ENCODE measurements at regions not wholly inside any gene's neighbourhood (a gene's known extent, or its start where the extent isn't known, plus 50 kb on each side); places are given as distances from the start of the nearest gene placed in this dataset.

DNA sequence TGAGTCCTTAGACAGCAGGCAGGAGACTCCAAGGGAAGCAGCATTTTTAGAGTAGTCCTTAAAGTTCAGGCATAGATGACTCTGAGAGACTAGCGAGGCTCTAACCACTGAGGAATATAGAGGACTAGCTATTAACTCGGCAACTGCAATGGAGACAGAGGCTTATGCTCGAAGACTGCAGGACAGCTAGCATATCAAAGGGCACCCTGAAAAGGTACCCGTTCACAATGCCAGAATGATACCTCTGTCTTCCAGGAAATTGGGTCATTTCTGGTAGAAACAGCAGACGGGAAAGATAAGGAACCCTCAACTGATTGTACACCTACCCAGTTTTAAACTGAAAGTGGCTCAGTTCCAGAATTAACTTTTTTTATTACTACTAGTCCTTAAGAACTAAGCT lies 1204.0 kb upstream of the ZEB2 start:
- no peak for DNase-seq

DNA sequence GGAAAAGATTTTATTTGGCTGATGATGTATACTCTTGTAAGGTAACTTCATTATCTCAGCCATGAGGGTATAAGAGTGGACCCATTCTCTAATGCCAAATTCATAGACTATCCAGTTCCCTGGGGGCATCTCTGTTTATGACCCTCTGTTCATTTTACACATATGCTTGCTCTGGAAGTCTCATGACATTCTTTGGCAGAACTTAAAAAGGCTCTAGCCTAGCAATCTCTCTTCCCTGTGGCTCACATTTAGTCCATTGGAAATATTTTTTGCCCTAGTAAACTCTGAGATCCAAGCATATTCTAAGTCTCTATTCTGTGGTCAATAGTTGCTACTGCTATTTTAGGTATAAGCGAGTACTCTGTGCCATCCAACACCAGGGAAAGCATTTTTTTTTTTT lies 1201.8 kb upstream of the ZEB2 start:
- no peak for DNase-seq

DNA sequence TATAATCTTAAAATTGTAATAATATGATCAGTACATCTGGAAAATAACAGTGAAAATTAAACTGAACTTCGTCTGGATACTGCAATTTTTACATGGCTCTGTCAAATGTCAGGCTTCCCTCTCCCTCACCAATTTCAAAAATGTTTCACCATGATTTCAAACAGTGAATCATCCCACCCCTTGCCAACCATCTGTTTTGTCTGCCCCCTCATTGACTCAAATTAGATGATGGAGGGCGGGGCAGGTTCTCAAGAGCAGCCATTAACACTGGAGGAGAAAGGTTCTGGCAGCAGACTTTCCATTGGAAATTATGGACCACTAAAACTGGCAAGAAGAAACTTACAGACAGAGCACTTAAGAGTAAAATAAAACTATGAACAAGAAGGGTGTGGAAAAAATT lies 1195.7 kb upstream of the ZEB2 start:
- no peak for DNase-seq

DNA sequence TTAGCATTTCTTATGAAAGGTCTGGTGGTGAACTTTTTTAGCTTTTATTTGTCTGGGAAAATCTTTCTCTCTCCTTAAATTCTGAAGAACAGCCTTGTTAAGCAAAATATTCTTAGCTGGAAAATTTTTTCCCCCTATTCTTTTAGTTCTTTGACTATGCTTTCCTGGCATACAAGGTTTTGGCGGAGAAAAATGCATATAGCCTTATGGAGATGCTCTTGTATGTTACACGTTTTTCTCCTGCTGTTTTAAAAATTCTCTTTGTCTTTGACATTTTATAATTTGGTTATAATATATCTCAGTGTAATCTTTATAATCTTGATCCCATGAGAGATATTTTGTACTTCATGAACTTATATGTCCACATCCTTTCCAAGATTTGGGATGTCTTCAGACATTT lies 1190.4 kb upstream of the ZEB2 start:
- no peak for DNase-seq

DNA sequence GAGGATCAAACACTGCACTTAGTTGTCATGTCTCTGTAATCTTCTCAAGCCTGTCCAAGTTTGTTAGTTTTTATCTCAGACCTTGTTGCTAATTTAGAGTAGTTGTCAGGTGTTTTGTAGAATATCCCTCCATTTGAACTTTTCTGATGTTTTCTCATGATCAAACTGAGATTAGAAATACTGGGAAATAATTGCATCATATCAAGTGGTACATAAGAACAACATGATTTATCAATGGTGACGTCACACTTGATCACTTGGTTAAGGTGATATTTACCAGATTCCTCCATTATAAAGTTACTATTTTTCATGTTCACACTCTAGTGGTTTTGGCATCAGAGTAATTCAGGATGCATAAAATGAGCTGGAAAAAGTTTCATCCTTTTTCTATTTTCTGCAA lies 1182.4 kb upstream of the ZEB2 start:
- no peak for DNase-seq

DNA sequence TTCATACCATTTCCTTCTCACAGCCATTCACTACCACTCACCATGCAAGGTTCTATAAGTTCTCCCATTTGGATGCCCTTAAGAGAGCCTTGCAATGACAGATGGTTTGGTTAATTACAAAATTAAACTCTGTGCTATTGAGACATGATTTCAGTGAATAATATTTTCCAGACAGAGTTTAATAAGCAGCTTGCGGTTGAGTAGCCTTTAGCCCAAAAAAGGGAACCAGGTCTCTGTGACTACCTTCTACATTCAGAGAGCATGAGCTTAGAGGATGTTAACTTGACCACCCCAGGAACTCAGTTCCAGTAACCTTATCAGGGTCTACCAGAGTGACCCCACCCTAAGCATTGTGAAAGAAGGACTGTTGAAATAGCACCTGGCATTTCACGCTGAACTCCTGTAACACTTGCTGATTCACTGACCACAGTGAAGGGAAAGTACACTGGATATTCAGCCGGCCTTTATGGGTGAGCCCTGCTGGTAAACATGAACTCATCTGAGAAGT lies 1173.1 kb upstream of the ZEB2 start:
- peak; percentile 85 to 94 for DNase-seq

DNA sequence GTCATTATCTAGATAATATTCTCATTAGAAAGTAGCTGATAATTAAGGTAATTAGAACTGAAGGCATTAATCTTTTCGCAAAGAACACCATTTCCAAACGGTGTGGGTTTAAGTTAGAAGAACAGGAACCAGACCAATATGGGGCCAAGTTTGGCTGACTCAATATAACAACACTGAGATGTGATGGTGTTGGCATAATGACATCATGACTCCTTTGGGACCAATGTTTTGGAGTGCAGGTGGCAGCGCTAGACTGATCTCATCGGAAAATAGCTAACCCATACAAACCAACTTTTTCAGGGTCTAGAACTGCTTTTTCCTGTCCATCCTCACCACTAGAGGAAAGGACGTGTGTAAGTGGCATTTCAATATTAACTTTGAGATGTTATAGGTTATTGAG lies 1171.7 kb upstream of the ZEB2 start:
- DNase-seq: no peak

DNA sequence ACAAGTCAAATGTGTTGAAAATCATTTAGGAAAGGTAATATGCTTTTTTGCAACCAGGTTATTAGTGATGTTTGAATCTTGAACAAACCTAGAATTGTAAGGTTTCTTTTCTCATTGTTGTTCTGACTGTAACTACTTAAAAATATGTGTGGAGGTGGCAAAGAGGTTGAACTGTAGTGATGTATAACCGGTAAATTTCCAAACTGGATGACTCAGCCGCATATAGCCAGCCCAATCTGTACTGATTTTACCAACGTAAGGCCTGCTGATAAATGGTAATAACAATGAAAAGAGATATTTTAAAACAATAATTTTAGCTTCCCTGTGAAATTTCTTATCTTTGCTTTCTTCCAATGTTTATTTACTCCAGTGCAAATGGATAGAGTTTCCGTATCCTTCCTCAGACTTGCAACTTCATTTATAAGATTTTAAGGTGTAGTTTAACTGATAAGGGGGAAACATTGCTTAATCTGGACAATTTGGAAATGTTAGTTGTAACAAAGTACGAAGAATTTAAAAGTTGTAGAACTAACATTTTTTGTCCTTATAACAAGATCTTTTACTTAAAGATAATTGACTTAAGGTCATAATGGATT lies 1170.4 kb upstream of the ZEB2 start:
- DNase-seq: peak in 1 of 2 donors; percentile 13

DNA sequence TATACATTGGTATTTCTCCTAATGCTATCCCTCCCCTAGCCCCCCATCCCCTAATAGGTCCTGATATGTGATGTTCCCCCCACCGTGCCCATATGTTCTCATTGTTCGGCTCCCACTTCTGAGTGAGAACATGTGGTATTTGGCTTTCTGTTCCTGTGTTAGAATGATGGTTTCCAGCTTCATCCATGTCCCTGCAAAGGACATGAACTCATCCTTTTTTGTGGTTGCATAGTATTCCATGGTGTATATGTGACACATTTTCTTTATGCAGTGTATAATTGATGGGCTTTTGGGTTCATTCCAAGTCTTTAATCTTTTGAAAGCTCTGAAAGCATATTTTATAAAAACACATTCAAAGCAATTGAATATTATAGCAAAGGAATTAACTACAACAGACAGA lies 1169.4 kb upstream of the ZEB2 start:
- DNase-seq: no peak

DNA sequence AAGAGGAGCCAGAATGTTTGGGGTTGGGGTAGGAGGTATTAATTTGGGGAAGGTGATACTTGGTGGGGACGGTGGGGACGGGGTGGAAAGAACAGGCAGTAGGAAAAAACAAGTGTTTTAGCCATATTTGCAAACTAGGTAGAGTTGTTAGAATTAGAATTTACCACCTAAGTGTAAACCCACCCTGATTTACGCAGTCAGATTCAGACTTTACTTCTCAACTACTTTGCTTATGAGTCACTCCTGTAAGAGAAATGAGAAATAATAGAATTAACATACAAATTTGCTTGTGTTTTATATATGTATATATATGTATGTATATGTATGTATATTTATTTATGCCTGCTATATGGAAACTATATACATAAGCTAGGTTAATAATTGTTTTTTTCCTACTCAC lies 1168.2 kb upstream of the ZEB2 start:
- DNase-seq: no peak

DNA sequence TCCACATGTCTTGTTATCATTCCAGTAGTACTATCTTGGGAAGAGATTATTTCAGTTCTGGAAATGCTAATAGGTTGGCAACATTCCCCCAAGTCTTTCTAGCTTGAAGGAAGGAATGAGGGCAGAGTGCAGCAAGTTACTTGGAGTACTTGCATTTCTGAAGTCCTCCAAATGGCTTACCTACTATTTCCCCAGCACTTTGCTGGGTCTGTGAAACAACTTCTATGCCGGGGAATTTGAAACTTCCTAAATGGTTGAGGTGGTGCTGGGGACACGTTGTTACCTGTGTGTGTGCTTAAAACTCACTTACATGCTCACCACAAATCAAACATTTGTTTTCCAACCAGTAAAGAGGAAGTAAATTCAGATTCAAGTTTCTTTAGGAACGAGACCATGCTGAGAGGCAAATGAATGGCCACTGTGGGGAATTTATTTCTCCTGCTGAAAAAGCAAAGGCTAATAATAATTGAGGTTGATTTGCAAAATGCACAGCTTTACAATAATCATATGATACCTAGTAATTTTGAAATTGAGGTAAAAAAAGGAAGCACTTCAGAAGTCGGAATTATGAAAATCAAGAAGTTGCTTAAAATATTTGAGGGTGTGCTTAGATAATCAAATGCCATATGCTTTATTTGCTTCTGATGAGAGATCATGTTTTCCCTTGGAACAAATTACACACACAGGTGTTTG lies 1167.7 kb upstream of the ZEB2 start:
- DNase-seq: peak; percentile 55 to 76

DNA sequence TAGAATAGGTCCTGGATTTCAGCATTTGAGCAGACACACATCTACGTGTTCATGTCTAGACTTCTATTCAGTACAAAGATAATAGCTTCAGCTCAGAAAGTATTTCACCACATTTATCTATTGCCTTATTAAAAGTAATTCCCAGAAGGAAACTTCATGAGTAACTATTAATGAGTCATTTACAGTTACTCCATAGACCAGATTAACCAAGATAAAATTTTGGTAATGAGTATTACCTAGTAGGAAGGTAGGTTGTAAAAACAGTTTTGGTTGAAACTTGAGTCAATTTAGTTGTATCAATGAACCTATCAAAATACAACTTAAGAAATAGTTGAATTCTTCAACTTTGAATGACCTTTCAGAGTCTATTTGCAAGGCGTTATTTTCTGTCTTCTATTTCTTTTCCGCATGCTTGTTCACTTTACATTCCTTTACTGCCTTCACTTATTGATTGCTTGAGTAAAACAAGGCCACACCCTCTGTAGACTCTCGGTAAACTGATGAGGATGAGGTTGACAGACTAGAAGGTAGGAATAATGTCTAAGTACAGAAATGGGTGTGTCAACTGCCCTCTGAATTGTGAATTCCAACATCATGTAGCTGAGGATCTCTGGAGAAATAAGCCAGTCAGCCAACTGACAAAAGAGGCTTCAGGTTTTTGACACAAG lies 1165.6 kb upstream of the ZEB2 start:
- DNase-seq: peak; percentile 12 to 36

DNA sequence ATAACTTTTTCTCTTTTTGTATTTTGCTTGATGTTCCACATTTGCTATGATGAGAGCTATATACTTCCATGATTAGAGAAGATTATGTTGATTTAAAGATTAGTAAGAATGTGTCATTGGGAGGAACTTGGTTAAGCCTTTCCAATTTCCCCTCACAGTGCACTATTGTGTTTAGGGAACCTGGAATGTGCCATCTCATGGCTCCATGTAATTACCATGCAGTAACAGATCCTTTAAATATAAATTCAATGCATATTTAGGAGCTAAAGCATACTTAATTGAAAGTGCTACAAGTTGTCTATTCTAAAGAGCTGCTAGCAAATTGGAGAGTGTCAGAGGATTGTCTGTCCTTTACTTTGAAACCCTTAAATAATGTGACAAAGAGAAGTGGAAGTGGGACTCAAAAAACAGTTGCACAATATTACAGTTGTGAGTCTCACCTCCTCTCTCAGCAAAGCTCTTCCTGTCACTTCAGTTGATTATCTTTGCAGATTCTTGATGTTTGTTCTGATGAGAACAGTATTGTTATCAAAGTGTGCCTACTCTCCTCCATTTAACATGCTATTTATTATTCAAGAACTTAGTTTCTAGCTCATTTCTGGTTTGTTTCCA lies 1162.7 kb upstream of the ZEB2 start:
- DNase-seq: peak; percentile 62 to 67

DNA sequence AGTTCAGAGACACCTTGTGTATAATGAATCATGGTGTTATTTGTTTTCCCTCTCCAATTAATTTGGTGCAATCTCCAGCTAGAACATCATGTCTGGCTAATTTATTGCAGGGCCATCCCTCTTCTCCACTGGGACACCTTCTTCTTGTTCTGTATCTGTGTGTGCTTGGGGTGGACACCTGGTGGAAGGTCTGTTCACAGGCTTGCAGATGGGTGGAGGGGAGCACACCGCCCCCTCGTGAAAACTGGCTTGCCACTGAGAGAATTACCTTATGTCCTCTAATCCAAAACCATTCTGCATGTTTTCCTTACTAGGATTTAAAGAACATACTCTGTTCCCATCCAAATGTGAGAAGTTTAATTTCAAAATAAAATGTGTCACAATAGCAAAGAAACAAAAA lies 1160.4 kb upstream of the ZEB2 start:
- peak in 1 of 2 donors; percentile 10 for DNase-seq

DNA sequence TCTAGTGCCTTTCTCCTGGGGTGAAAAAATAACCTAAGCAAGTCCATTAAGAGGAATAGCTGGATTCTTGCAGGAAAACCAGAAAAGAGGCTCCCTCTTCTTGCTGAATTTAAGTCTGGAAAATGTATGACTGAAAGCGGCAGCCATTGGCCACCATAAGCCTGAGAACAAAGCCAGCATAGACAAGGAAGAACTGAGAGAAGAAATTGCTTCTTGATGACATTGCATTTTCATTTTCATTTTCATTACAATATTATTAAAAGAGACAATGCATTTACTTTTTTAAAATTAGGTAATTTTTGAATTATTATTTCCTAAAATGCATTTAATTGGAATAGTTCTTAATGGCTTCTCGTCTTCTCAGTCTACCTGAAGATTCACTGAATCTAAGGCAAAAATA lies 1157.5 kb upstream of the ZEB2 start:
- no peak for DNase-seq

DNA sequence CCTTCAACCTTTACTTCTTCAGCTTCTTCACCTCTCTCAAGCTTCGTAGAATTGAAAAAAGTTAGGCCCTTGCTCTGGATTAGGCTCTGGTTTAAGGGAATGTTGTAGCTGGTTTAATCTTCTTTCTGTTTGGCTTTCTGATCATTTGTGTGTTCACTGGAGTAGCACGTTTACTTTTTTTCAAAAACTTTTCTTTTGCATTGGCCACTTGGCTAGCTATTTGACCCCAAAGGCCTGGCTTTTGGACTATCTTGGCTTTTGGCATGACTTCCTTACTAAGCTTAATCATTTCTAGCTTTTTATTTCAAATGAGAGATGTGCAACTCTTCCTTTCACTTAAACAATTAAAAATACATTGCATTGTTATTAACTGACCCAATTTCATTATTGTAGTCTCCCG lies 1154.8 kb upstream of the ZEB2 start:
- no peak for DNase-seq

DNA sequence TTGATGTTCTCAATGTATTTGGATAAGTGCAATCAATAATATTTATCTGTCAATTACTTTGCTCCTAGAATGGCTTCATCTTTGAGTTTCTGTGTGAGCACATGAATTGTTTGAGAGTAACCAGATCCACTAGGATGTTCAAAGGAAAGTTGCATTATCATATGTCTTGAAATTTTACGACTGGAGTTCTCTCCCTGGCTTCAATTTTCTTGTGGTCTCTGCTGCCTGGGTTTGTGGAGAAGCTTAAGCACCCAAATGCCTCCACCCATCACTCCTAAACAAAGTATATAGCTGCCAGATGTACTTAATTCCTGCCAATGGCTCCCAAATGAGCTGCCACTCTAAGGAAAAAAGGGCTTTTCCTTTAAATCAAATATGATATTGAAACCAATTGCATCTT lies 1149.4 kb upstream of the ZEB2 start:
- no peak for DNase-seq

DNA sequence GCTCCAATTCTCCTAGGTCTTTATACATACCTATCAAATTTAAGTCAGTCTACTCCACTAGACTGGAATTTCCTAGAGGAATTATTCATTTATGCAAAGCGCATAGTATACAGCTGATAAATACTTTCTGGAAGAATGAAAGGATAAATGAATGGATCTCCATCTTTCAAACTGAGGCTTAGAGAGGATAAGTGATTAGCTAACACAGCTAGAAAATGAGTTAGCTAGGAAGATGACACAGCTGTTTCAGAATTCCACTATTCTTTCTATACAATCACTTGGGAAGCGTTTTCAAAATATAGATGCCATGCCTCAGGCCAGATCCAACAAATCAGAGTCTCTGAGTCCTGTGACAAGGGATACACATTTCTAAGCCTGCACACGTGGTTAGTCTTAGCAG lies 1146.6 kb upstream of the ZEB2 start:
- DNase-seq: no peak

DNA sequence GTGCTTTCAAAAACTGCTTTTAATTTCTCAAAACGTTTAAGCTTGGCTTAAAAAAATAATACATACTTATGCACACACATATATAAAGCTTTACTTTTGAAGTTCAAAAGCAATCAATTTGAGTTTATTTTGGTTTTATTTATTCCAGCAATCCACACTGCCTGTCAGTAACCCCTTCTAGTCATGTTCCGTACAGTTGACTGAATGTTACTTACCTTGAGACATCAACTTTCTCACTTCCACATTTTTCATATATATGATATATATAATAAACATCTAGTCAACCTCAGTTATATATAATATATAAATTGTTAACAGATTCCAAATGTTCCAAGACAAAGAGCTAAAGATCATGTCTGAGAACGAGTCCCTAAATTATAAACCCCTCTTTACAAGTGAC lies 1137.3 kb upstream of the ZEB2 start:
- no peak for DNase-seq

DNA sequence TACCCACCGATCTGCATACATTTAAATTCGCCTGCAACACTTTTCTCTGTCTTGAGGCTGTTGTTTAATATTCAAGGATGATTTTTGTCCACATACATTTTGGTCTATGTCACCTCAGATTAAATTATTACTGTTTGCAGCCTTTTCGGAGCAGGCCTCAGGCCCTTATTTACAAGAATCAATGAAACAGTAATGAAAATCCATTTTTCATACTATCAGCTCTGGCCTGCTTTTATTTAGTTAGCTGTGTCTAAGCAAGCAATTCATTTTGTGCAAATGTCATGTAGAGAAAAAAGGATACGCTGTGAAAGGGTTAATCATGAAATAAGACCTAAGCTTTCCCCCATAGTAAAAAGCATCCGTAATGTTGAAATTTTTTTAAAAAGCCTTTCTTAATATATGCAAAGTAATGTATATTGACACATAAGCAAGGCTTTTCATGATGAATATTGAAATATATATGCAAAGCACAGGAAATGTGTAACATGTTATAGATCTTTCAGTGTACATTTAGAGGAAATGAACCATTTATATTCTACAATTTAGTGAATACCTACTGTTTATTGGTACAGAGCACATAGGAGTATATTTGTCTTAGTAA lies 1135.3 kb upstream of the ZEB2 start:
- DNase-seq: peak in 1 of 2 donors; percentile 12

DNA sequence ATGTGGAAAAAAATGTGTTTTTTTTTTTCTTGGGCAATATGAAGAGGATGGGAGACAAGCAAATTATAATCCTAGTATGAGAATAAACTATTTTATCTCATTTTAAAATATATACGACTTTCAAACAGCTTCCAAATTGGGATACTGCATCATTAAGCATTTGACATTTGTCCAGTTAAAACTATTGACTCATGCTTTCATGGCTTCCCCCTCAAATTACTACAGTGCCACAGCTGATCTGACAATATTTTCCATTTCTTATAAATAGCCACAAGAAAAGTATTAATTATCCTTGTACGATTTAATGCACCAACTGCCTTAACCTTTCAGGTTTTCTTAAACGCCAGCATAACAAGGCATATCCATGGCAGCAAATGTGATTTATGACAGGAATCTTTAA lies 1134.8 kb upstream of the ZEB2 start:
- DNase-seq: no peak

DNA sequence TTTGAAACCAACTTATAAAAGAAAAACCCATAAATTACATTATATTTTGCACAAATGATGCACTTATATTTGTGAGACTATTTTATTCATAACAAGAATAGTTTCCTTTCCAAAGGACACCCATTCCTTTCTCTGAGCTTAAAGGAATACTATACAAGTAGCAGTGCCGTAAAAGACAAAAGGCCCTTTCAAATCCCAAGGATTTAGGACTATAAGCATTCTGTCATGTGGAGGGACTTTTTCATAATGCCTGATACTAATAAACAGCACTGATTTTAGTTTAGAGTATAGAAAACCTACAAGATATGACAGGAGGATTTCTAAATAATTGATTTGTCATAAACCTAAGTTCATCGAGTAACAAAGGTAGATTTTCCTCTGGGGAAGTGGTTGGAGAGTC lies 1134.2 kb upstream of the ZEB2 start:
- no peak for DNase-seq

DNA sequence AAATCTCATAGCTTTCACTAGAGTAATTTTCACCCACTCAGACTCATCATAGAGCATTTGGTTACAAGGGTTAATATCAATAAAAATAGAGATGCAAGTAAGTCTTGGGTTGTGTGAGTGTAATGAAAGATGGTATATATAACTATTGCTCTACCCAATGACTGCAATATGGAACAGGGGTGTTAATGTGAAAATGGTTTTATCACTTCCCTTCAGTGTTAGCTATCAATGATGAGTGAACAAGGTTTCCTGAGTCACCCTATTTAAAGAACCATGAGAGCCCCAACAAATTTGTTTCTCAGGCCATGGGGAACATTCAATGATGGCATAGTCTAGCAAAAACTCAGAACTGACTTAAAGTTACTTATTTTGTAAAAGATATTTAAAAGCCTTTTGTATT lies 1133.6 kb upstream of the ZEB2 start:
- DNase-seq: no peak
